CD4-positive, alpha-beta T cell treated with Interleukin-1 beta for 1 hour (primary cell): ENCODE measurements at regions not wholly inside any gene's neighbourhood (a gene's known extent, or its start where the extent isn't known, plus 50 kb on each side); places are given as distances from the start of the nearest gene placed in this dataset.

Experiments
- DNase-seq, 2 donors: peaks; one replicate each; pipeline ENCODE4 v3.0.0-alpha.2; 2020 to 2022

GRCh38 chr1:199724049-199724448, 303.5 kb upstream of the NR5A2 start:
- DNase-seq, result no peak

GRCh38 chr1:199725002-199725565, 302.4 kb upstream of the NR5A2 start:
- DNase-seq, result no peak

- DNase-seq, result no peak
Observed at GRCh38 chr1:199727682-199728081, 299.8 kb upstream of the NR5A2 start.

GRCh38 chr1:199728345-199728744, 299.2 kb upstream of the NR5A2 start:
- DNase-seq, result no peak

GRCh38 chr1:199733125-199733524, 294.4 kb upstream of the NR5A2 start:
- no peak for DNase-seq

- no peak for DNase-seq
Observed at GRCh38 chr1:199734186-199734585, 293.3 kb upstream of the NR5A2 start.

- no peak for DNase-seq
Observed at GRCh38 chr1:199735660-199736059, 291.9 kb upstream of the NR5A2 start.

GRCh38 chr1:199736646-199737045, 290.9 kb upstream of the NR5A2 start:
- DNase-seq, result no peak

- DNase-seq, result no peak
Observed at GRCh38 chr1:199741586-199741985, 285.9 kb upstream of the NR5A2 start.

GRCh38 chr1:199742547-199742946, 285.0 kb upstream of the NR5A2 start:
- peak in 1 of 2 donors; percentile 47 for DNase-seq

GRCh38 chr1:199743227-199743626, 284.3 kb upstream of the NR5A2 start:
- DNase-seq, result no peak

GRCh38 chr1:199746666-199747384, 280.7 kb upstream of the NR5A2 start:
- no peak for DNase-seq

- DNase-seq, result no peak
Observed at GRCh38 chr1:199747984-199748383, 279.5 kb upstream of the NR5A2 start.

GRCh38 chr1:199751506-199751905, 276.0 kb upstream of the NR5A2 start:
- no peak for DNase-seq

GRCh38 chr1:199751962-199752687, 275.4 kb upstream of the NR5A2 start:
- no peak for DNase-seq

GRCh38 chr1:199752688-199753027, 274.9 kb upstream of the NR5A2 start:
- no peak for DNase-seq

GRCh38 chr1:199753513-199753912, 274.0 kb upstream of the NR5A2 start:
- DNase-seq, result no peak

- DNase-seq, result no peak
Observed at GRCh38 chr1:199756066-199756465, 271.4 kb upstream of the NR5A2 start.

- no peak for DNase-seq
Observed at GRCh38 chr1:199758626-199759255, 268.8 kb upstream of the NR5A2 start.

- DNase-seq, result no peak
Observed at GRCh38 chr1:199759268-199759730, 268.2 kb upstream of the NR5A2 start.

- DNase-seq, result no peak
Observed at GRCh38 chr1:199762572-199762971, 264.9 kb upstream of the NR5A2 start.

- no peak for DNase-seq
Observed at GRCh38 chr1:199766218-199766792, 261.2 kb upstream of the NR5A2 start.

GRCh38 chr1:199767700-199768099, 259.8 kb upstream of the NR5A2 start:
- DNase-seq, result no peak
